ENCODE measurements at regions not wholly inside any gene's neighbourhood (a gene's known extent, or its start where the extent isn't known, plus 50 kb on each side); places are given as distances from the start of the nearest gene placed in this dataset.

DNA sequence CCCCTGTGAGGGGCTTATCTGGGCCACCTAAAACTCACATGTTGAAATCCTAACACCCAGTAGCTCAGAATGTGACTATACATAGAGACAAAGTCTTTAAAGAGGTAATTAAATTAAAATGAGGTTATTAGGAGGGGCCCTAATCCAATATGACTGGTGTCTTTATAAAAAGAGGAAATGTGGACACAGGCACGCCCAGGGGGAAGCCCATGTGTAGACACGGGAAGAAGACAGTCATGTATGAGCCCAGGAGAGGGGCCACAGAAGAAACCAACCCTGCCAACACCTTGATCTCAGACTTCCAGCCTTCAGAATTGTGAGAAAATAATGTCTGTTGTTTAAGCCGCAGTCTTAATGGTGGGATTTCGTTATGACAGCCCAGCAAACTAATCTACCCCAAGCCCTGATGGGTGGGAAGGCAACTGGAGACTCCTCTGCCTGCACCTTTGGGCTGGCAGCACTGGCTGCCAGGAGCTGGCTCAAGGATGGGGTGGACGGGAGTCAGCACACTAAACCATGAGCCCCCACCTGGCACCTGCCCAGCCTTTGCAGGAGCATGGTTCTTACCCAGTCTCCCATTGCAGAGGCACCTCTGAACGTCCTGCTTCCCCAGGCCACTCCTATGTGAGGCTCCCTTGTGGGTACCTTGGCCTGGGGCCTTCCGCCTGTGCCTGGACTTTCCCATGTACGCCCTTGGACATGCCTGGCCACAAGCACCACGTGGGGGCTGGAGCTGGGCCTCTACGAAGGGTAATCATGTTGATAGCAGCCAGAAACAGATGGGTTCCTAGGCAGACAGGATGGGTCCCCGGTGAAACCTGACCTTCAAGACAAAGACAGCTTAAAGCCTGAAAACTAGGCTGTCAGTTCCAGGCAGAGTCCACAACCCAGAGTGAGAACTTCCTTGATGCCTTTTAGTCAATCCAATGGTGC, 57.1 kb upstream of the DMRTB1 start:
- no peaks in the 10 kb centered on the region for H3K9me3 ChIP-seq (ENCODE audit: low read depth, low read length)
- H3K36me3 ChIP-seq (ENCODE audit: insufficient read depth, low read length), result no peaks in the 10 kb centered on the region
- no peak for DNase-seq (ENCODE audit: insufficient read length, low spot score, missing footprints)
- H3K4me3 ChIP-seq (ENCODE audit: insufficient read depth, low read length), result no peak overlapping the region
- H4K20me1 ChIP-seq (ENCODE audit: insufficient read depth, low read length), result no peaks in the 10 kb centered on the region
- peaks cover 11% of the 10 kb centered on the region for H3K4me1 ChIP-seq (ENCODE audit: insufficient read depth, low read length)
- H3K4me2 ChIP-seq (ENCODE audit: insufficient read depth, low read length), result no peak overlapping the region
- no peak overlapping the region for H3K27ac ChIP-seq (ENCODE audit: low read depth, low read length)
- TF ChIP-seq CTCF (IDR thresholded peaks at IDR 0.05; ENCODE audit: extremely low read depth, low read depth, low read length), result no peak
- no peaks in the 10 kb centered on the region for H3K79me2 ChIP-seq (ENCODE audit: insufficient read depth, low read length)
- H3K27me3 ChIP-seq (ENCODE audit: insufficient read depth, low read length), result peaks cover 11% of the 10 kb centered on the region
- no peak overlapping the region for H2AFZ ChIP-seq (ENCODE audit: low read length)

- TF ChIP-seq CTCF (IDR thresholded peaks at IDR 0.05; ENCODE audit: extremely low read depth, low read depth, low read length), result no peak
- Histone ChIP-seq H3K27me3 (ENCODE audit: insufficient read depth, low read length) (peaks cover 11% of the 10 kb centered on the region), H3K9me3 (ENCODE audit: low read depth, low read length) (no peaks in the 10 kb centered on the region), H3K36me3 (ENCODE audit: insufficient read depth, low read length) (no peaks in the 10 kb centered on the region), H3K4me1 (ENCODE audit: insufficient read depth, low read length) (peaks cover 11% of the 10 kb centered on the region), H3K4me3 (ENCODE audit: insufficient read depth, low read length) (no peak overlapping the region), H3K4me2 (ENCODE audit: insufficient read depth, low read length) (no peak overlapping the region), H3K79me2 (ENCODE audit: insufficient read depth, low read length) (no peaks in the 10 kb centered on the region), H4K20me1 (ENCODE audit: insufficient read depth, low read length) (no peaks in the 10 kb centered on the region), H2AFZ (ENCODE audit: low read length) (no peak overlapping the region), H3K27ac (ENCODE audit: low read depth, low read length) (no peak overlapping the region)
- DNase-seq (ENCODE audit: insufficient read length, low spot score, missing footprints), result no peak
These were observed 56.1 kb upstream of the DMRTB1 start for GRCh38 chr1:53402891-53403655.

DNA sequence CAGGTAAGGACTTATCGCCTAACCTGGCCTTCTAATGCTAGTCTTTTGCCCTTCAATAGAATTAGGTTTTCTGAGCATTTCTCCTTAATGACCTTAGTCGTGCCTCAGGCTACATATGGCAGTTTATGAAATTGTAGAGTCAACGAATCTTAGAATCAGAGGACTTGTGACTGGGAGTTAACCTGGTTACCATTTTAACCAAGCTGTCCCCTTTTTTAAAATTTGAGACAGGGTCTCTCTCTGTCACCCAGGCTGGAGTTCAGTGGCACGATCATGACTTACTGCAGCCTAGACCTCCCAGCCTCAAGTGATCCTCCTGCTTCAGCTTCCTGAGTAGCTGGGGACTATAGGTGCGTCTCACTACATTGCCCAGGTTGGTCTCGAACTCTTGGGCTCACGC, 53.5 kb upstream of the DMRTB1 start:
- Histone ChIP-seq H3K4me3 (ENCODE audit: insufficient read depth, low read length) (no peak overlapping the region), H3K27me3 (ENCODE audit: insufficient read depth, low read length) (peaks cover 11% of the 10 kb centered on the region), H2AFZ (ENCODE audit: low read length) (no peak overlapping the region), H3K4me2 (ENCODE audit: insufficient read depth, low read length) (no peak overlapping the region), H3K27ac (ENCODE audit: low read depth, low read length) (no peak overlapping the region), H3K79me2 (ENCODE audit: insufficient read depth, low read length) (no peaks in the 10 kb centered on the region), H3K36me3 (ENCODE audit: insufficient read depth, low read length) (no peaks in the 10 kb centered on the region), H3K9me3 (ENCODE audit: low read depth, low read length) (no peaks in the 10 kb centered on the region), H3K4me1 (ENCODE audit: insufficient read depth, low read length) (peaks cover 31% of the 10 kb centered on the region), H4K20me1 (ENCODE audit: insufficient read depth, low read length) (no peaks in the 10 kb centered on the region)
- no peak for TF ChIP-seq CTCF (IDR thresholded peaks at IDR 0.05; ENCODE audit: extremely low read depth, low read depth, low read length)
- DNase-seq (ENCODE audit: insufficient read length, low spot score, missing footprints), result no peak
